ENCODE measurements at regions not wholly inside any gene's neighbourhood (a gene's known extent, or its start where the extent isn't known, plus 50 kb on each side); places are given as distances from the start of the nearest gene placed in this dataset.
A peak's percentile ranks its signal among the peaks of the same experiment; 100 is the strongest.

- DNase-seq (ENCODE audit: low spot score), result no peak
Observed at GRCh38 chrX:19172741-19173140, 50.5 kb upstream of the ADGRG2 start.

GRCh38 chrX:19174401-19175025 lies 52.2 kb upstream of the ADGRG2 start:
- peak; percentile 5 for DNase-seq (ENCODE audit: low spot score)

GRCh38 chrX:19176901-19177630 lies 54.8 kb upstream of the ADGRG2 start:
- DNase-seq (ENCODE audit: low spot score), result no peak

GRCh38 chrX:19177721-19178120 lies 55.5 kb upstream of the ADGRG2 start:
- DNase-seq (ENCODE audit: low spot score), result peak; percentile 50

GRCh38 chrX:19178402-19178801 lies 56.1 kb upstream of the ADGRG2 start:
- DNase-seq (ENCODE audit: low spot score), result no peak

GRCh38 chrX:19179389-19179788 lies 57.1 kb upstream of the ADGRG2 start:
- DNase-seq (ENCODE audit: low spot score), result no peak

- DNase-seq (ENCODE audit: low spot score), result no peak
Observed at GRCh38 chrX:19181345-19181744, 59.1 kb upstream of the ADGRG2 start.

GRCh38 chrX:19182785-19183184 lies 60.5 kb upstream of the ADGRG2 start:
- DNase-seq (ENCODE audit: low spot score), result no peak

- no peak for DNase-seq (ENCODE audit: low spot score)
Observed at GRCh38 chrX:19183761-19184477, 61.7 kb upstream of the ADGRG2 start.

GRCh38 chrX:19188566-19188965 lies 66.3 kb upstream of the ADGRG2 start:
- DNase-seq (ENCODE audit: low spot score), result no peak

- DNase-seq (ENCODE audit: low spot score), result no peak
Observed at GRCh38 chrX:19190902-19191301, 68.6 kb upstream of the ADGRG2 start.

- no peak for DNase-seq (ENCODE audit: low spot score)
Observed at GRCh38 chrX:19193565-19193964, 71.3 kb upstream of the ADGRG2 start.

GRCh38 chrX:19194285-19195242 lies 72.3 kb upstream of the ADGRG2 start:
- no peak for DNase-seq (ENCODE audit: low spot score)

GRCh38 chrX:19195243-19195610 lies 73.0 kb upstream of the ADGRG2 start:
- DNase-seq (ENCODE audit: low spot score), result no peak

- no peak for DNase-seq (ENCODE audit: low spot score)
Observed at GRCh38 chrX:19198473-19198872, 76.2 kb upstream of the ADGRG2 start.

GRCh38 chrX:19202171-19202570 lies 79.9 kb upstream of the ADGRG2 start:
- no peak for DNase-seq (ENCODE audit: low spot score)

GRCh38 chrX:19204636-19205035 lies 82.4 kb upstream of the ADGRG2 start:
- DNase-seq (ENCODE audit: low spot score), result no peak

- no peak for DNase-seq (ENCODE audit: low spot score)
Observed at GRCh38 chrX:19212037-19212436, 89.8 kb upstream of the ADGRG2 start.

- no peak for DNase-seq (ENCODE audit: low spot score)
Observed at GRCh38 chrX:19213610-19214152, 91.4 kb upstream of the ADGRG2 start.

GRCh38 chrX:19214311-19214710 lies 92.0 kb upstream of the ADGRG2 start:
- no peak for DNase-seq (ENCODE audit: low spot score)

GRCh38 chrX:19225909-19226308 lies 103.6 kb upstream of the ADGRG2 start:
- peak; percentile 0 for DNase-seq (ENCODE audit: low spot score)
